DND-41 (cell line): ENCODE measurements at regions not wholly inside any gene's neighbourhood (a gene's known extent, or its start where the extent isn't known, plus 50 kb on each side); places are given as distances from the start of the nearest gene placed in this dataset.

Experiments
- CTCF ChIP-seq: IDR thresholded peaks from 2 replicates; pipeline ENCODE4 v1.5.1; 2012; ENCODE audit warnings: borderline replicate concordance, low read length, moderate library complexity, mild to moderate bottlenecking; ENCODE audit not compliant: poor library complexity, severe bottlenecking; ENCODE audit errors: extremely low read depth
- EZH2 ChIP-seq: IDR thresholded peaks from 3 replicates; pipeline ENCODE4 v1.6.1; 2012; ENCODE audit warnings: borderline replicate concordance, low read depth, mild to moderate bottlenecking, moderate library complexity, low read length, inconsistent platforms; ENCODE audit not compliant: severe bottlenecking

GRCh38 chr2:52934323-52934898, 833.2 kb upstream of the CHAC2 start:
- no peak for TF ChIP-seq CTCF
- TF ChIP-seq EZH2 = no peak
